ENCODE measurements at regions not wholly inside any gene's neighbourhood (a gene's known extent, or its start where the extent isn't known, plus 50 kb on each side); places are given as distances from the start of the nearest gene placed in this dataset.
"Not testable (repeated sequence)": the region's sequence is repeated elsewhere in the genome, so short reads cannot be mapped to it uniquely, and the experiment has no call there.

DNA sequence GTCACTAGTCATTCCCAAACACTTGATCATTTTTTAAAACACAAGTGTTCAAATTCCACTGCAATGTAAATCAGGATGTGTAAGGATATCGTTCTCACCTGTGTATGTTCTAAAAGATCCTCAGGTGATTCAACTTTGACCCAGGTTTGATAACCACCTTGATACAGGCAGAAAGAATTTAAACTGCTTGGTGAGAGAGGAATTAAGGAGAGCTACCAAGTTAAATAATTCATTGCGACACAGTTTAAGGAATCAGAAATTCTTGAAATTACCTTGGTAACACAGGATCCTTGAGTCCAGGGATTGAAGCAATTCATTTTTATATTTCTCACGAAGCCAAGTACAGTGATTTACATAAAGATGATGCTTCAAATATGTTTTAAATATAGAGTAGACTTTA lies 80.7 kb upstream of the EHBP1 start:
- H3K36me3 Mint-ChIP-seq (ENCODE audit: low read depth) = no peaks in the 10 kb centered on the region
- no peak overlapping the region for H3K27ac Mint-ChIP-seq
- H3K27me3 Mint-ChIP-seq (ENCODE audit: low read depth) = no peaks in the 10 kb centered on the region
- H3K9me3 Mint-ChIP-seq = peaks cover 13% of the 10 kb centered on the region
- no peaks in the 10 kb centered on the region for H3K4me1 Mint-ChIP-seq
- TF ChIP-seq, protein P1, sequence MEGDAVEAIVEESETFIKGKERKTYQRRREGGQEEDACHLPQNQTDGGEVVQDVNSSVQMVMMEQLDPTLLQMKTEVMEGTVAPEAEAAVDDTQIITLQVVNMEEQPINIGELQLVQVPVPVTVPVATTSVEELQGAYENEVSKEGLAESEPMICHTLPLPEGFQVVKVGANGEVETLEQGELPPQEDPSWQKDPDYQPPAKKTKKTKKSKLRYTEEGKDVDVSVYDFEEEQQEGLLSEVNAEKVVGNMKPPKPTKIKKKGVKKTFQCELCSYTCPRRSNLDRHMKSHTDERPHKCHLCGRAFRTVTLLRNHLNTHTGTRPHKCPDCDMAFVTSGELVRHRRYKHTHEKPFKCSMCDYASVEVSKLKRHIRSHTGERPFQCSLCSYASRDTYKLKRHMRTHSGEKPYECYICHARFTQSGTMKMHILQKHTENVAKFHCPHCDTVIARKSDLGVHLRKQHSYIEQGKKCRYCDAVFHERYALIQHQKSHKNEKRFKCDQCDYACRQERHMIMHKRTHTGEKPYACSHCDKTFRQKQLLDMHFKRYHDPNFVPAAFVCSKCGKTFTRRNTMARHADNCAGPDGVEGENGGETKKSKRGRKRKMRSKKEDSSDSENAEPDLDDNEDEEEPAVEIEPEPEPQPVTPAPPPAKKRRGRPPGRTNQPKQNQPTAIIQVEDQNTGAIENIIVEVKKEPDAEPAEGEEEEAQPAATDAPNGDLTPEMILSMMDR (IDR thresholded peaks at IDR 0.05; ENCODE audit: unreplicated experiment in 3 of 3) = no peak
- H3K4me3 Mint-ChIP-seq = no peak overlapping the region

DNA sequence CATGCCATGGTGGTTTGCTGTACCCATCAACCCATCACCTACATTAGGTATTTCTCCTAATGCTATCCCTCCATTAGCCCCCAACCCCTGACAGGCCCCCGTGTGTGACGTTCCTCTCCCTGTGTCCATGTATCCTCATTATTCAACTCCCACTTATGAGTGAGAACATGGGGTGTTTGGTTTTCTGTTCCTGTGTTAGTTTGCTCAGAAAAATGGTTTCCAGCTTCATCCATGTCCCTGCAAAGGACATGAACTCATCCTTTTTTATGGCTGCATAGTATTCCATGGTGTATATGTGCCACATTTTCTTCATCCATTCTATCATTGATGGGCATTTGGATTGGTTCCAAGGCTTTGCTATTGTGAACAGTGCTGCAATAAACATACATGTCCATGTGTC lies 89.0 kb upstream of the EHBP1 start:
- not testable (repeated sequence) for H3K4me3 Mint-ChIP-seq; H3K27me3 Mint-ChIP-seq (ENCODE audit: low read depth); H3K27ac Mint-ChIP-seq; H3K4me1 Mint-ChIP-seq; H3K36me3 Mint-ChIP-seq (ENCODE audit: low read depth)
- H3K9me3 Mint-ChIP-seq = peaks cover 32% of the 10 kb centered on the region

DNA sequence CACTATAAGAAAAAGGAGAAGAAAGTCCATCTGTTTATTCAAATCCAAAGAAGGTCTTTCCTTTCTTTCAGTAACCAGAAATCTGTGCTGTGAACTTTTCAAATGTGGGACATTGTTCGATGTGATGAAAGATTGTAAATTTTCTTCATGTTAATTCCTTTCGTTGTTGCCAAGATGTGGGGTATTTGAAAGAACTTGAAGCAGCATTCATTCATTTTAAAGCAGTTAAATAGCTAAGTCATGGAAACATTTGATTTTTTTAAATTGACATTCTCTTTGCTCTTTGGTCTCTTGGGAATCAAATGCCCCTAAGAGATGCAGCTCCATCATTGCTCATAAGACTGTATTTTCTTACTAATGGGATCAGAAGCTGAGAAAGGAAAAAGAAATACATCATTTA lies 93.7 kb upstream of the EHBP1 start:
- Mint-ChIP-seq H3K36me3 (ENCODE audit: low read depth) (no peaks in the 10 kb centered on the region), H3K9me3 (peaks cover 8% of the 10 kb centered on the region), H3K27me3 (ENCODE audit: low read depth) (peaks cover 3% of the 10 kb centered on the region), H3K27ac (no peak overlapping the region), H3K4me3 (no peak overlapping the region), H3K4me1 (no peaks in the 10 kb centered on the region)
- TF ChIP-seq, protein P1 (IDR thresholded peaks at IDR 0.05; ENCODE audit: unreplicated experiment in 3 of 3) = no peak

DNA sequence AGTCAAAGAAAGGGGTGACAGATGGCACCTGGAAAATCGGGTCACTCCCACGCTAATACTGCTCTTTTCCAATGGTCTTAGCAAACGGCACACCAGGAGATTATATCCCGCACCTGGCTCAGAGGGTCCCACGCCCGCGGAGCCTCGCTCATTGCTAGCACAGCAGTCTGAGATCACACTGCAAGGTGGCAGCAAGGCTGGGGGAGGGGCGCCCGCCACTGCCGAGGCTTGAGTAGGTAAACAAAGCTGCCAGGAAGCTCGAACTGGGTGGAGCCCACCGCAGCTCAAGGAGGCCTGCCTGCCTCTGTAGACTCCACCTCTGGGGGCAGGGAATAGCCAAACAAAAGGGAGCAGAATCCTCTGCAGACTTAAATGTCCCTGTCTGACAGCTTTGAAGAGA lies 99.5 kb upstream of the TMEM17 start:
- H3K27ac Mint-ChIP-seq; H3K27me3 Mint-ChIP-seq (ENCODE audit: low read depth); H3K4me3 Mint-ChIP-seq; H3K4me1 Mint-ChIP-seq; H3K36me3 Mint-ChIP-seq (ENCODE audit: low read depth): not testable (repeated sequence)
- H3K9me3 Mint-ChIP-seq = peaks cover 26% of the 10 kb centered on the region

DNA sequence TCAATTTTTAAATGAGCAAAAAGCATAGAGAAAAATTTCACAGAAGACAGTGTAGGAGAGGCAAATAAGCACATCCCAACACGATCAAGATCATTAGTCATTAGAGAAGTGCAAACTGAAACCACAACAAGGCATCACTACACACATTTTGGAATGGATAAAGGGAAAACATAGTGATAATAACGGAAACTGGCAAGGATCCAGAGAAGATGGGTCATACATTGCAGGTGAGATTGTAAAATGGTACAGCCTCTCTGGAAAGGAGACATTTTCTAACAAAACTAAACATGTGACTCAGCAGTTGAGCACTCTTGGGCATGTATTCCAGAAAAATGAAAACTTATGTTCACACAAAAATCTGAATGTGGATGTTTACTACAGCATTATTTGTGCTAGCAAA lies 98.3 kb upstream of the TMEM17 start:
- Mint-ChIP-seq H3K4me3 (no peak overlapping the region), H3K36me3 (ENCODE audit: low read depth) (no peaks in the 10 kb centered on the region), H3K27me3 (ENCODE audit: low read depth) (peaks cover 6% of the 10 kb centered on the region), H3K9me3 (peaks cover 32% of the 10 kb centered on the region), H3K27ac (no peak overlapping the region), H3K4me1 (no peaks in the 10 kb centered on the region)
- TF ChIP-seq, protein P1 (IDR thresholded peaks at IDR 0.05; ENCODE audit: unreplicated experiment in 3 of 3) = no peak

DNA sequence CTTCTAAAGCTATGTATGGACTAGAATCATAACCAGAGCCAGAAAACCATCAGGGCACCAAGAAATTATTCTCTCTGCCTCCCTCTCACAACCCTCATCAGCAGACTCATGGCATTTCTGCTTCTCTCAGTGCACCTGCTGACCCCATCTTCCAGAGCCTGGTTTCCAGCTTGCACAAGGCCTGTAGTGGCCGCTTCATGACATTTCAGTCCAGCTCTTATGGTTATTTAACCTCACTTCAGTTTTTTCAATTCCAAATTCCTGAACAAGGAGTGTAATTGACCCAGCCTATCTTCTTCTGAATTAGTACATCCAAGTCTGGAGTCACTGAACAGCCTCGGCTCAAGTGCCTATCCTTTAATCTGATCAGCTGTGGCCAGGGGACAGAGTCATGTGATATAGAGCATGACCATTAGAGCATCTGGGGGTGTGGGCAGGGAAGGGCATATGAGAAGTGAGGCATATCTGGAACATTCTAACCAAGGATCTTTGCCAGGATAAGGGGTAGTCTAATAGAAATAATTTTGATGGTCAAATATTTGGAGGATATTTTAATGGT lies 97.2 kb upstream of the TMEM17 start:
- no peaks in the 10 kb centered on the region for H3K36me3 Mint-ChIP-seq (ENCODE audit: low read depth)
- H3K27me3 Mint-ChIP-seq (ENCODE audit: low read depth) = peaks cover 6% of the 10 kb centered on the region
- no peak overlapping the region for H3K4me3 Mint-ChIP-seq
- TF ChIP-seq, protein P1 (IDR thresholded peaks at IDR 0.05; ENCODE audit: unreplicated experiment in 3 of 3) = no peak
- no peaks in the 10 kb centered on the region for H3K4me1 Mint-ChIP-seq
- no peak overlapping the region for H3K27ac Mint-ChIP-seq
- H3K9me3 Mint-ChIP-seq = peaks cover 30% of the 10 kb centered on the region

DNA sequence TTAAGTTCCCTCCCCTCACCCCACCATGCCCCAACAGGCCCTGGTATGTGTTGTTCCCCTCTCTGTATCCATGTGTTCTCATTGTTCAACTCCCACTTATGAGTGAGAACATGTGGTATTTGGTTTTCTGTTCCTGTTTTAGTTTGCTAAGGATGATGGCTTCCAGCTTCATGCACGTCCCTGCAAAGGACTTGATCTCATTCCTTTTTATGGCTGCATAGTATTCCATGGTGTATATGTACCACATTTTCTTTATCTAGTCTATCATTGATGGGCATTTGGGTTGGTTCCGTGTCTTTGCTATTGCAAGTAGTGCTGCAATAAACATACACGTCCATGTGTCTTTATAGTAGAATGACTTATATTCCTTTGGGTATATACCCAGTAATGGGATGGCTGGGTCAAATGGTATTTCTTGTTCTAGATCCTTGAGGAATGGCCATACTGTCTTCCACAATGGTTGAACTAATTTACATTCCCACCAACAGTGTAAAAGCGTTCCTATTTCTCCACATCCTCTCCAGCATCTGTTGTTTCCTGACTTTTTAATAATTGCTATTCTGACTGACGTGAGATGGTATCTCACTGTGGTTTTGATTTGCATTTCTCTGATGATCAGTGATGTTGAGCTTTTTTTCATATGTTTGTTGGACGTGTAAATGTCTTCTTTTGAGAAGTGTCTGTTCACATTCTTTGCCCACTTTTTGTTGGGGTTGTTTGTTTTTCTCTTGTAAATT lies 93.8 kb upstream of the TMEM17 start:
- H3K4me3 Mint-ChIP-seq; H3K27ac Mint-ChIP-seq; H3K36me3 Mint-ChIP-seq (ENCODE audit: low read depth); H3K27me3 Mint-ChIP-seq (ENCODE audit: low read depth): not testable (repeated sequence)
- peaks cover 17% of the 10 kb centered on the region for H3K9me3 Mint-ChIP-seq
- H3K4me1 Mint-ChIP-seq = peaks cover 13% of the 10 kb centered on the region
